Choroid plexus epithelial cell (primary cell): ENCODE measurements at regions not wholly inside any gene's neighbourhood (a gene's known extent, or its start where the extent isn't known, plus 50 kb on each side); places are given as distances from the start of the nearest gene placed in this dataset.
"Not testable (repeated sequence)": the region's sequence is repeated elsewhere in the genome, so short reads cannot be mapped to it uniquely, and the experiment has no call there.

Source experiments
- DNase-seq: peaks from one replicate; pipeline ENCODE4 v3.0.0-alpha.2; 2010; ENCODE audit warnings: low read depth
- H3K4me3 ChIP-seq: 2 replicates; pipeline ENCODE4 v1.5.1; 2011; ENCODE audit warnings: low read depth, mild to moderate bottlenecking, control low read depth, low read length, moderate library complexity
- CTCF ChIP-seq: conservative IDR thresholded peaks from 2 replicates; pipeline ENCODE4 v1.5.1; 2011; ENCODE audit warnings: low read depth, mild to moderate bottlenecking, control low read depth, inconsistent platforms, low read length, moderate library complexity

- no peak for DNase-seq
- no peak overlapping the region for H3K4me3 ChIP-seq
- no peak for TF ChIP-seq CTCF
Observed at GRCh38 chr5:113692466-113692865, 179.0 kb downstream of the YTHDC2 start.

- peak; percentile 5 for DNase-seq
- no peak overlapping the region for H3K4me3 ChIP-seq
- TF ChIP-seq CTCF = no peak
Observed at GRCh38 chr5:113692891-113693457, 179.5 kb downstream of the YTHDC2 start.

- TF ChIP-seq CTCF = no peak
- no peak for DNase-seq
- H3K4me3 ChIP-seq = no peak overlapping the region
Observed at GRCh38 chr5:113693701-113694100, 180.2 kb downstream of the YTHDC2 start.

GRCh38 chr5:113694576-113694975 is 181.1 kb downstream of the YTHDC2 start:
- no peak for TF ChIP-seq CTCF
- DNase-seq = no peak
- H3K4me3 ChIP-seq = no peak overlapping the region

- no peak for DNase-seq
- no peak for TF ChIP-seq CTCF
- H3K4me3 ChIP-seq = no peak overlapping the region
Observed at GRCh38 chr5:113703266-113703665, 189.8 kb downstream of the YTHDC2 start.

GRCh38 chr5:113705657-113706056 is 192.2 kb downstream of the YTHDC2 start:
- DNase-seq = no peak
- TF ChIP-seq CTCF = no peak
- no peak overlapping the region for H3K4me3 ChIP-seq

- TF ChIP-seq CTCF = no peak
- no peak for DNase-seq
- H3K4me3 ChIP-seq = no peak overlapping the region
Observed at GRCh38 chr5:113713051-113713450, 199.6 kb downstream of the YTHDC2 start.

GRCh38 chr5:113715921-113716320 is 202.4 kb downstream of the YTHDC2 start:
- not testable (repeated sequence) for DNase-seq

More at GRCh38 chr5:113715921-113716320, 202.4 kb downstream of the YTHDC2 start:
- H3K4me3 ChIP-seq = not testable (repeated sequence)
